ENCODE measurements at regions not wholly inside any gene's neighbourhood (a gene's known extent, or its start where the extent isn't known, plus 50 kb on each side); places are given as distances from the start of the nearest gene placed in this dataset.

DNA sequence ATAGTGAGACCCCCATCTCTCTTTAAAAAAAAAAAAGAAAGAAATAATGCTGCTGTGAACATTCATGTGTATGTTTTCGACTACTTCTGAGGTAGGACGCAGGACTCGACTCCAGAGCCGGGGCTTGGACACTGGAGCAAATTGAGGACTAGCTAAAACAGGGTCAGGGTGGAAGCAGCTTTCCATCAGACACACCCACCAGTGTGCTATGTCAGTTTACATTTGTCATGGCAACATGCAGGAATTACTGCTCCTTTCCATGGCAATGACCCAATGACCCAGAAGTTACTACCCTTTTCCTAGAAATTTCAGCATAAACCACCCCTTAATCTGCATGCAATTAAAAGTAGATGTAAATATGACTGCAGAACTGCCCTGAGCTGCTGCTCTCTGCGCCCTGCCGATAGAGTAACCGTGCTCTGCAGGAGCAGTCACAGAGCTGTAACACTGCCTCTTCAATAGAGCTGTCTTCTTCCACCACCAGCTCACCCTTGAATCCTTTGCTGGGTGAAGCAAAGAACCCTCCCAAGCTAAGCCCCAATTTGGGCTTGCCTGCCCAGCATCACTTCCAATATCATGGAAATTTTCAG, 61.6 kb upstream of the ZNF599 start:
- no peak for TF ChIP-seq POLR2A (IDR thresholded peaks at IDR 0.05)
- TF ChIP-seq, protein P1, sequence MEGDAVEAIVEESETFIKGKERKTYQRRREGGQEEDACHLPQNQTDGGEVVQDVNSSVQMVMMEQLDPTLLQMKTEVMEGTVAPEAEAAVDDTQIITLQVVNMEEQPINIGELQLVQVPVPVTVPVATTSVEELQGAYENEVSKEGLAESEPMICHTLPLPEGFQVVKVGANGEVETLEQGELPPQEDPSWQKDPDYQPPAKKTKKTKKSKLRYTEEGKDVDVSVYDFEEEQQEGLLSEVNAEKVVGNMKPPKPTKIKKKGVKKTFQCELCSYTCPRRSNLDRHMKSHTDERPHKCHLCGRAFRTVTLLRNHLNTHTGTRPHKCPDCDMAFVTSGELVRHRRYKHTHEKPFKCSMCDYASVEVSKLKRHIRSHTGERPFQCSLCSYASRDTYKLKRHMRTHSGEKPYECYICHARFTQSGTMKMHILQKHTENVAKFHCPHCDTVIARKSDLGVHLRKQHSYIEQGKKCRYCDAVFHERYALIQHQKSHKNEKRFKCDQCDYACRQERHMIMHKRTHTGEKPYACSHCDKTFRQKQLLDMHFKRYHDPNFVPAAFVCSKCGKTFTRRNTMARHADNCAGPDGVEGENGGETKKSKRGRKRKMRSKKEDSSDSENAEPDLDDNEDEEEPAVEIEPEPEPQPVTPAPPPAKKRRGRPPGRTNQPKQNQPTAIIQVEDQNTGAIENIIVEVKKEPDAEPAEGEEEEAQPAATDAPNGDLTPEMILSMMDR (IDR thresholded peaks at IDR 0.05) = no peak

Measured in breast epithelium (tissue), 3 donors.